ENCODE measurements at regions not wholly inside any gene's neighbourhood (a gene's known extent, or its start where the extent isn't known, plus 50 kb on each side); places are given as distances from the start of the nearest gene placed in this dataset.

- Histone ChIP-seq H3K4me3 (ENCODE audit: low read depth, low read length) (no peak overlapping the region), H3K79me2 (no peaks in the 10 kb centered on the region), H2AFZ (no peak overlapping the region), H3K4me1 (no peaks in the 10 kb centered on the region), H3K9me3 (ENCODE audit: control insufficient read depth, low read length) (no peaks in the 10 kb centered on the region), H3K36me3 (ENCODE audit: control insufficient read depth, insufficient read depth, low read length) (no peaks in the 10 kb centered on the region), H3K4me2 (ENCODE audit: low read length) (no peak overlapping the region), H3K27me3 (ENCODE audit: control insufficient read depth, insufficient read depth, low read length) (no peaks in the 10 kb centered on the region), H3K27ac (no peak overlapping the region), H3K9ac (no peak overlapping the region)
- TF ChIP-seq CTCF (IDR thresholded peaks at IDR 0.05), result no peak
Observed at GRCh38 chr4:32199639-32200038, 1479.5 kb downstream of the PCDH7 start.

- no peak overlapping the region for H3K9ac ChIP-seq
- H3K27ac ChIP-seq, result no peak overlapping the region
- no peaks in the 10 kb centered on the region for H3K4me1 ChIP-seq
- no peaks in the 10 kb centered on the region for H3K27me3 ChIP-seq (ENCODE audit: control insufficient read depth, insufficient read depth, low read length)
- no peaks in the 10 kb centered on the region for H3K79me2 ChIP-seq
- no peak overlapping the region for H2AFZ ChIP-seq
- no peak for TF ChIP-seq CTCF (IDR thresholded peaks at IDR 0.05)
- no peaks in the 10 kb centered on the region for H3K9me3 ChIP-seq (ENCODE audit: control insufficient read depth, low read length)
- H3K4me3 ChIP-seq (ENCODE audit: low read depth, low read length), result no peak overlapping the region
- no peaks in the 10 kb centered on the region for H3K36me3 ChIP-seq (ENCODE audit: control insufficient read depth, insufficient read depth, low read length)
- no peak overlapping the region for H3K4me2 ChIP-seq (ENCODE audit: low read length)
Observed at GRCh38 chr4:32203340-32203739, 1483.2 kb downstream of the PCDH7 start.

- no peak overlapping the region for H3K9ac ChIP-seq
- no peak overlapping the region for H2AFZ ChIP-seq
- H3K27ac ChIP-seq, result no peak overlapping the region
- peaks cover 3% of the 10 kb centered on the region for H3K36me3 ChIP-seq (ENCODE audit: control insufficient read depth, insufficient read depth, low read length)
- H3K4me3 ChIP-seq (ENCODE audit: low read depth, low read length), result no peak overlapping the region
- no peaks in the 10 kb centered on the region for H3K27me3 ChIP-seq (ENCODE audit: control insufficient read depth, insufficient read depth, low read length)
- TF ChIP-seq CTCF (IDR thresholded peaks at IDR 0.05), result no peak
- H3K79me2 ChIP-seq, result no peaks in the 10 kb centered on the region
- H3K4me1 ChIP-seq, result no peaks in the 10 kb centered on the region
- H3K9me3 ChIP-seq (ENCODE audit: control insufficient read depth, low read length), result no peaks in the 10 kb centered on the region
- H3K4me2 ChIP-seq (ENCODE audit: low read length), result no peak overlapping the region
Observed at GRCh38 chr4:32206756-32207155, 1486.6 kb downstream of the PCDH7 start.

- Histone ChIP-seq H3K36me3 (ENCODE audit: control insufficient read depth, insufficient read depth, low read length) (peaks cover 3% of the 10 kb centered on the region), H3K9ac (no peak overlapping the region), H3K4me3 (ENCODE audit: low read depth, low read length) (no peak overlapping the region), H3K27ac (no peak overlapping the region), H2AFZ (no peak overlapping the region), H3K4me1 (no peaks in the 10 kb centered on the region), H3K9me3 (ENCODE audit: control insufficient read depth, low read length) (no peaks in the 10 kb centered on the region), H3K4me2 (ENCODE audit: low read length) (no peak overlapping the region), H3K79me2 (no peaks in the 10 kb centered on the region), H3K27me3 (ENCODE audit: control insufficient read depth, insufficient read depth, low read length) (no peaks in the 10 kb centered on the region)
- no peak for TF ChIP-seq CTCF (IDR thresholded peaks at IDR 0.05)
Observed at GRCh38 chr4:32207456-32207855, 1487.3 kb downstream of the PCDH7 start.

- no peak for TF ChIP-seq CTCF (IDR thresholded peaks at IDR 0.05)
- no peaks in the 10 kb centered on the region for H3K27me3 ChIP-seq (ENCODE audit: control insufficient read depth, insufficient read depth, low read length)
- no peak overlapping the region for H3K9ac ChIP-seq
- H3K9me3 ChIP-seq (ENCODE audit: control insufficient read depth, low read length), result no peaks in the 10 kb centered on the region
- H3K36me3 ChIP-seq (ENCODE audit: control insufficient read depth, insufficient read depth, low read length), result peaks cover under 1% of the 10 kb centered on the region
- H3K27ac ChIP-seq, result no peak overlapping the region
- no peak overlapping the region for H3K4me2 ChIP-seq (ENCODE audit: low read length)
- H3K79me2 ChIP-seq, result no peaks in the 10 kb centered on the region
- H2AFZ ChIP-seq, result no peak overlapping the region
- H3K4me3 ChIP-seq (ENCODE audit: low read depth, low read length), result no peak overlapping the region
- H3K4me1 ChIP-seq, result no peaks in the 10 kb centered on the region
Observed at GRCh38 chr4:32215277-32215676, 1495.1 kb downstream of the PCDH7 start.
